ENCODE measurements at regions not wholly inside any gene's neighbourhood (a gene's known extent, or its start where the extent isn't known, plus 50 kb on each side); places are given as distances from the start of the nearest gene placed in this dataset.

DNA sequence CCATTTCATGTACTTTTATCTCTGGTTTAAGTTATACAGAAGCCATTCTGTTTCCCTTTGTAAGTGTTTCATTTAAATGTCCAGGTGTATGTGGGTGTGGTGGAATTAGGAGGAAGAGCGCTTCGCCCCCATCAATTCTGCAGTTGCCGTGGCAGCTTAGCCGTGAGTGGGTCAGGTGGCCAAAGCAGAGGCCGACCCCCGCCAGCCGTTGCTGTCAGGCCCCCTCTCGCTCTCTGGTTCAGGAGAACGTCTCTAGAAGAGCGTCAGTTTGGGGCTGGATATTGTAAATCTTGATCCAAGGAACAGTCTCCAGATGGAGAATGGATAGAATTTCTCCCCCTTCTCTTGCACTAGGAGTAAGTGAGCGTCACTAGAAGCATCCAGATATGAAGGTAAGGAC is 367.4 kb downstream of the FOXA2 start:
- 62% methylated on average over 11 of the region's 11 CpGs for WGBS, 2 donors
- no peaks in the 10 kb centered on the region for H3K9me3 ChIP-seq
- peaks cover 0 to 30% (median 4%) of the 10 kb centered on the region in 3 donors for H3K27me3 ChIP-seq
- H3K27ac ChIP-seq, result no peak overlapping the region
- intact Hi-C loops (cut with DNase I), result no loop called here
- H3K4me1 ChIP-seq, result no peaks in the 10 kb centered on the region
- no peaks in the 10 kb centered on the region for H3K36me3 ChIP-seq
- no peak for DNase-seq
- H3K4me3 ChIP-seq, result no peak overlapping the region
- no peak for TF ChIP-seq EP300 (IDR thresholded peaks at IDR 0.05)
- no peak for TF ChIP-seq POLR2AphosphoS5 (IDR thresholded peaks at IDR 0.05)
- no peak for TF ChIP-seq CTCF (IDR thresholded peaks at IDR 0.05)
- no peak for TF ChIP-seq POLR2A (IDR thresholded peaks at IDR 0.05)

GRCh38 chr20:22214296-22214695 is 370.1 kb downstream of the FOXA2 start:
- WGBS, 2 donors, result 76 to 79% methylated on average over 3 of the region's 3 CpGs
- DNase-seq, result no peak
- Histone ChIP-seq H3K36me3 (no peaks in the 10 kb centered on the region), H3K9me3 (no peaks in the 10 kb centered on the region), H3K27me3 (peaks cover 0 to 30% (median 4%) of the 10 kb centered on the region in 3 donors), H3K4me3 (no peak overlapping the region), H3K27ac (no peak overlapping the region), H3K4me1 (no peaks in the 10 kb centered on the region)
- TF ChIP-seq POLR2AphosphoS5 (IDR thresholded peaks at IDR 0.05) (no peak), EP300 (IDR thresholded peaks at IDR 0.05) (no peak), POLR2A (IDR thresholded peaks at IDR 0.05) (no peak), CTCF (IDR thresholded peaks at IDR 0.05) (no peak)
- intact Hi-C loops (cut with DNase I), result no loop called here

GRCh38 chr20:22213271-22213670 is 371.1 kb downstream of the FOXA2 start:
- 47 to 68% methylated on average over 4 of the region's 4 CpGs for WGBS, 2 donors
- no peaks in the 10 kb centered on the region for H3K4me1 ChIP-seq
- no peaks in the 10 kb centered on the region for H3K9me3 ChIP-seq
- intact Hi-C loops (cut with DNase I), result no loop called here
- TF ChIP-seq POLR2AphosphoS5 (IDR thresholded peaks at IDR 0.05) (no peak), CTCF (IDR thresholded peaks at IDR 0.05) (no peak), EP300 (IDR thresholded peaks at IDR 0.05) (no peak), POLR2A (IDR thresholded peaks at IDR 0.05) (no peak)
- peaks cover 0 to 29% (median 4%) of the 10 kb centered on the region in 3 donors for H3K27me3 ChIP-seq
- no peak overlapping the region for H3K4me3 ChIP-seq
- H3K36me3 ChIP-seq, result no peaks in the 10 kb centered on the region
- DNase-seq, result no peak
- H3K27ac ChIP-seq, result no peak overlapping the region

DNA sequence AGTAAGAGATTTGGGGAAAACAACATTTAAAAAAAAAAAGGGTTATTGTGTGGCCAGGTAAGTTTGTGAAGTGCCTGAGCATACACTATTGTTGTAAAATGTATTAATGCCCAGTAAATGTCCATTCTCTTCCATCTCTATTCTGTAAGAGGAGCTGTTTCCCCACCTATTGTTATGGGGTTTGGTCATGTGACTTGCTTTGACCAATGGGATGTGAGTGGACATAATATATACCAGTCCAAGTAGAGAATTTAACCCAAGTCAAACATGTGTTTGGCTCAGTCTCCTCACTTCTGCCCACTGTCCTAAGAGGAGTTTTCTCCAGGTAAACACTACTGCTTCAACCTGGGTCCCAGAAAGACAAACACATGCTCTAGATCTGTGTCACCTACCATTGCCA is 377.1 kb downstream of the FOXA2 start:
- TF ChIP-seq POLR2A (IDR thresholded peaks at IDR 0.05) (no peak), EP300 (IDR thresholded peaks at IDR 0.05) (no peak), CTCF (IDR thresholded peaks at IDR 0.05) (no peak), POLR2AphosphoS5 (IDR thresholded peaks at IDR 0.05) (no peak)
- intact Hi-C loops (cut with DNase I), result no loop called here
- Histone ChIP-seq H3K4me1 (no peaks in the 10 kb centered on the region), H3K9me3 (peaks cover 0 to 5% (median 0%) of the 10 kb centered on the region in 4 donors), H3K4me3 (no peak overlapping the region), H3K27ac (no peak overlapping the region), H3K36me3 (no peaks in the 10 kb centered on the region), H3K27me3 (no peaks in the 10 kb centered on the region)
- no peak for DNase-seq

DNA sequence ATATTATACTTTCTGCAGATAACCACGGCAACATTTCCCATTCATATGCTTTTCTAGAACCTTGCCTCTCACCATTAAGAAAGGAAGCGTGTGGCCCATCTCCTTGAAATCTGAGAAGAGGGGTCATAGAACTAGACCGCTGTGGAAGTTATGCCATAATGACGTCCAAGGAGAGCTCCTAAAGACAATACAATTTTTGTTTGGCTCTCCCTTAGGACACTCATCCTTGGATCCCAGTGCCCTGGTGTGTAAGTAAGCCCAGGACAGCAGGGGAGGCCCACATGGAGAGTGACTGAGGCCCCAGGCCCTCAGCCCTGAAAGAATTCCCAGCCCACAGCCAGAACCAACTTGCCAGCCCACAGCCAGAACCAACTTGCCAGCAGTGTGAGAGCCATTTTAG is 379.6 kb downstream of the FOXA2 start:
- no peak for DNase-seq
- no peaks in the 10 kb centered on the region for H3K36me3 ChIP-seq
- H3K9me3 ChIP-seq, result peaks cover 0 to 5% (median 0%) of the 10 kb centered on the region in 4 donors
- 83 to 84% methylated on average over 4 of the region's 4 CpGs for WGBS, 2 donors
- H3K4me1 ChIP-seq, result no peaks in the 10 kb centered on the region
- TF ChIP-seq POLR2A (IDR thresholded peaks at IDR 0.05) (no peak), POLR2AphosphoS5 (IDR thresholded peaks at IDR 0.05) (no peak), EP300 (IDR thresholded peaks at IDR 0.05) (no peak), CTCF (IDR thresholded peaks at IDR 0.05) (no peak)
- intact Hi-C loops (cut with DNase I), result no loop called here
- no peak overlapping the region for H3K4me3 ChIP-seq
- no peak overlapping the region for H3K27ac ChIP-seq
- no peaks in the 10 kb centered on the region for H3K27me3 ChIP-seq

Data from sigmoid colon (tissue), 6 donors.